ENCODE measurements at regions not wholly inside any gene's neighbourhood (a gene's known extent, or its start where the extent isn't known, plus 50 kb on each side); places are given as distances from the start of the nearest gene placed in this dataset.

GRCh38 chr6:167494698-167495435 lies 170.0 kb downstream of the TTLL2 start:
- no peaks in the 10 kb centered on the region for H3K4me1 ChIP-seq (ENCODE audit: control insufficient read depth in 1 of 2, extremely low read depth in 1 of 2, insufficient read depth in 2 of 2, low read length in 2 of 2)
- no peak overlapping the region for H3K4me3 ChIP-seq (ENCODE audit: control insufficient read depth in 1 of 2, extremely low read depth in 1 of 2, low read length in 1 of 2)
- ChIA-PET CTCF (no interaction called here), POLR2A (no interaction called here)
- H3K27me3 ChIP-seq (replicated peaks in 1 of 2; ENCODE audit: control insufficient read depth in 2 of 2, extremely low read depth in 1 of 2, insufficient read depth in 2 of 2, low read length in 1 of 2): peaks cover 0 to 26% of the 10 kb centered on the region in 2 experiments
- Mint-ChIP-seq H3K27me3 (peaks cover 13 to 16% of the 10 kb centered on the region in 2 donors), H3K4me1 (no peaks in the 10 kb centered on the region), H3K9me3 (peaks cover 0 to 6% (median 0%) of the 10 kb centered on the region in 3 donors), H3K36me3 (no peaks in the 10 kb centered on the region), H3K4me3 (no peak overlapping the region), H3K27ac (no peak overlapping the region)
- no peak for ATAC-seq (replicated peaks in 1 of 4)
- 83% methylated on average over 23 of the region's 23 CpGs for WGBS (ENCODE audit: insufficient coverage)
- no peaks in the 10 kb centered on the region for H3K36me3 ChIP-seq (ENCODE audit: control insufficient read depth in 2 of 2, extremely low read depth in 1 of 2, insufficient read depth in 1 of 2, low read length in 1 of 2)
- H3K9me3 ChIP-seq: no peaks in the 10 kb centered on the region
- no peak for DNase-seq
- no peak overlapping the region for H3K27ac ChIP-seq (ENCODE audit: low read length)

GRCh38 chr6:167495506-167496401 lies 170.9 kb downstream of the TTLL2 start:
- 69% methylated on average over 19 of the region's 19 CpGs for WGBS (ENCODE audit: insufficient coverage)
- ATAC-seq (replicated peaks in 1 of 4): no peak
- no peaks in the 10 kb centered on the region for H3K36me3 Mint-ChIP-seq
- H3K27me3 ChIP-seq (replicated peaks in 1 of 2; ENCODE audit: control insufficient read depth in 2 of 2, extremely low read depth in 1 of 2, insufficient read depth in 2 of 2, low read length in 1 of 2): peaks cover 0 to 26% of the 10 kb centered on the region in 2 experiments
- peaks cover 14 to 16% of the 10 kb centered on the region in 2 donors for H3K27me3 Mint-ChIP-seq
- no peak overlapping the region for H3K4me3 ChIP-seq (ENCODE audit: control insufficient read depth in 1 of 2, extremely low read depth in 1 of 2, low read length in 1 of 2)
- DNase-seq: no peak
- H3K9me3 Mint-ChIP-seq: peaks cover 0 to 6% (median 0%) of the 10 kb centered on the region in 3 donors
- ChIA-PET POLR2A (no interaction called here), CTCF (no interaction called here)
- no peak overlapping the region for H3K27ac ChIP-seq (ENCODE audit: low read length)
- H3K4me1 ChIP-seq (ENCODE audit: control insufficient read depth in 1 of 2, extremely low read depth in 1 of 2, insufficient read depth in 2 of 2, low read length in 2 of 2): no peaks in the 10 kb centered on the region
- no peaks in the 10 kb centered on the region for H3K36me3 ChIP-seq (ENCODE audit: control insufficient read depth in 2 of 2, extremely low read depth in 1 of 2, insufficient read depth in 1 of 2, low read length in 1 of 2)
- H3K4me3 Mint-ChIP-seq: no peak overlapping the region
- H3K27ac Mint-ChIP-seq: no peak overlapping the region
- no peaks in the 10 kb centered on the region for H3K9me3 ChIP-seq
- no peaks in the 10 kb centered on the region for H3K4me1 Mint-ChIP-seq

- Mint-ChIP-seq H3K4me3 (no peak overlapping the region), H3K36me3 (no peaks in the 10 kb centered on the region), H3K27ac (no peak overlapping the region), H3K9me3 (peaks cover 0 to 6% (median 0%) of the 10 kb centered on the region in 3 donors), H3K4me1 (no peaks in the 10 kb centered on the region), H3K27me3 (peaks cover 13 to 16% of the 10 kb centered on the region in 2 donors)
- no peak for DNase-seq
- 63% methylated on average over 6 of the region's 7 CpGs for WGBS (ENCODE audit: insufficient coverage)
- CTCF ChIA-PET: interaction anchor here in 1 of 2 donors (0.6 kb wide), 1 partner anchor 10 kb away, joined by 3 read pairs; no protein-coding TSS in a partner anchor
- H3K9me3 ChIP-seq: no peaks in the 10 kb centered on the region
- no peak overlapping the region for H3K27ac ChIP-seq (ENCODE audit: low read length)
- peaks cover 0 to 25% of the 10 kb centered on the region in 2 experiments for H3K27me3 ChIP-seq (replicated peaks in 1 of 2; ENCODE audit: control insufficient read depth in 2 of 2, extremely low read depth in 1 of 2, insufficient read depth in 2 of 2, low read length in 1 of 2)
- H3K4me3 ChIP-seq (ENCODE audit: control insufficient read depth in 1 of 2, extremely low read depth in 1 of 2, low read length in 1 of 2): no peak overlapping the region
- H3K4me1 ChIP-seq (ENCODE audit: control insufficient read depth in 1 of 2, extremely low read depth in 1 of 2, insufficient read depth in 2 of 2, low read length in 2 of 2): no peaks in the 10 kb centered on the region
- ATAC-seq (replicated peaks in 1 of 4): no peak
- POLR2A ChIA-PET: no interaction called here
- H3K36me3 ChIP-seq (ENCODE audit: control insufficient read depth in 2 of 2, extremely low read depth in 1 of 2, insufficient read depth in 1 of 2, low read length in 1 of 2): no peaks in the 10 kb centered on the region
These were observed 171.8 kb downstream of the TTLL2 start for GRCh38 chr6:167496707-167497106.

GRCh38 chr6:167497428-167498056 lies 172.7 kb downstream of the TTLL2 start:
- DNase-seq (no peak), ATAC-seq (replicated peaks in 1 of 4) (no peak)
- 80% methylated on average over 3 of the region's 14 CpGs for WGBS (ENCODE audit: insufficient coverage)
- Histone ChIP-seq H3K27ac (ENCODE audit: low read length) (no peak overlapping the region), H3K9me3 (no peaks in the 10 kb centered on the region), H3K27me3 (replicated peaks in 1 of 2; ENCODE audit: control insufficient read depth in 2 of 2, extremely low read depth in 1 of 2, insufficient read depth in 2 of 2, low read length in 1 of 2) (peaks cover 0 to 20% of the 10 kb centered on the region in 2 experiments), H3K4me1 (ENCODE audit: control insufficient read depth in 1 of 2, extremely low read depth in 1 of 2, insufficient read depth in 2 of 2, low read length in 2 of 2) (no peaks in the 10 kb centered on the region), H3K36me3 (ENCODE audit: control insufficient read depth in 2 of 2, extremely low read depth in 1 of 2, insufficient read depth in 1 of 2, low read length in 1 of 2) (no peaks in the 10 kb centered on the region), H3K4me3 (ENCODE audit: control insufficient read depth in 1 of 2, extremely low read depth in 1 of 2, low read length in 1 of 2) (no peak overlapping the region)
- Mint-ChIP-seq H3K36me3 (no peaks in the 10 kb centered on the region), H3K4me3 (no peak overlapping the region), H3K9me3 (peaks cover 0 to 6% (median 0%) of the 10 kb centered on the region in 3 donors), H3K27ac (peak overlapping the region in 1 of 2 donors; percentile 22), H3K4me1 (no peaks in the 10 kb centered on the region), H3K27me3 (peaks cover 13 to 16% of the 10 kb centered on the region in 2 donors)
- ChIA-PET CTCF (interaction anchor here in 1 of 2 donors (0.6 kb wide), 1 partner anchor 9 kb away, joined by 3 read pairs; no protein-coding TSS in a partner anchor), POLR2A (interaction anchor here in 1 of 2 donors (0.6 kb wide), 1 partner anchor 632 kb away, joined by 3 read pairs; no protein-coding TSS in a partner anchor)

GRCh38 chr6:167499161-167499660 lies 174.3 kb downstream of the TTLL2 start:
- Mint-ChIP-seq H3K4me1 (no peaks in the 10 kb centered on the region), H3K27me3 (peaks cover 12 to 13% of the 10 kb centered on the region in 2 donors), H3K4me3 (no peak overlapping the region), H3K9me3 (no peaks in the 10 kb centered on the region), H3K36me3 (no peaks in the 10 kb centered on the region), H3K27ac (no peak overlapping the region)
- no peaks in the 10 kb centered on the region for H3K4me1 ChIP-seq (ENCODE audit: control insufficient read depth in 1 of 2, extremely low read depth in 1 of 2, insufficient read depth in 2 of 2, low read length in 2 of 2)
- ChIA-PET POLR2A (no interaction called here), CTCF (no interaction called here)
- WGBS (ENCODE audit: insufficient coverage): 100% methylated on average over 1 of the region's 7 CpGs
- H3K9me3 ChIP-seq: no peaks in the 10 kb centered on the region
- H3K4me3 ChIP-seq (ENCODE audit: control insufficient read depth in 1 of 2, extremely low read depth in 1 of 2, low read length in 1 of 2): no peak overlapping the region
- H3K27ac ChIP-seq (ENCODE audit: low read length): no peak overlapping the region
- H3K27me3 ChIP-seq (replicated peaks in 1 of 2; ENCODE audit: control insufficient read depth in 2 of 2, extremely low read depth in 1 of 2, insufficient read depth in 2 of 2, low read length in 1 of 2): peaks cover 0 to 16% of the 10 kb centered on the region in 2 experiments
- H3K36me3 ChIP-seq (ENCODE audit: control insufficient read depth in 2 of 2, extremely low read depth in 1 of 2, insufficient read depth in 1 of 2, low read length in 1 of 2): no peaks in the 10 kb centered on the region
- ATAC-seq (replicated peaks in 1 of 4) (no peak), DNase-seq (no peak)

- ATAC-seq (replicated peaks in 1 of 4) (no peak), DNase-seq (no peak)
- H3K4me1 Mint-ChIP-seq: no peaks in the 10 kb centered on the region
- Histone ChIP-seq H3K27ac (ENCODE audit: low read length) (no peak overlapping the region), H3K27me3 (replicated peaks in 1 of 2; ENCODE audit: control insufficient read depth in 2 of 2, extremely low read depth in 1 of 2, insufficient read depth in 2 of 2, low read length in 1 of 2) (peaks cover 0 to 10% of the 10 kb centered on the region in 2 experiments), H3K4me3 (ENCODE audit: control insufficient read depth in 1 of 2, extremely low read depth in 1 of 2, low read length in 1 of 2) (no peak overlapping the region), H3K4me1 (ENCODE audit: control insufficient read depth in 1 of 2, extremely low read depth in 1 of 2, insufficient read depth in 2 of 2, low read length in 2 of 2) (no peaks in the 10 kb centered on the region), H3K9me3 (no peaks in the 10 kb centered on the region), H3K36me3 (ENCODE audit: control insufficient read depth in 2 of 2, extremely low read depth in 1 of 2, insufficient read depth in 1 of 2, low read length in 1 of 2) (no peaks in the 10 kb centered on the region)
- POLR2A ChIA-PET: no interaction called here
- no peak overlapping the region for H3K27ac Mint-ChIP-seq
- 79% methylated on average over 7 of the region's 8 CpGs for WGBS (ENCODE audit: insufficient coverage)
- peaks cover 6 to 12% of the 10 kb centered on the region in 2 donors for H3K27me3 Mint-ChIP-seq
- no peaks in the 10 kb centered on the region for H3K9me3 Mint-ChIP-seq
- H3K4me3 Mint-ChIP-seq: no peak overlapping the region
- no peaks in the 10 kb centered on the region for H3K36me3 Mint-ChIP-seq
- CTCF ChIA-PET: no interaction called here
These were observed 176.1 kb downstream of the TTLL2 start for GRCh38 chr6:167500961-167501360.
